Cardiac fibroblast (primary cell): ENCODE measurements at regions not wholly inside any gene's neighbourhood (a gene's known extent, or its start where the extent isn't known, plus 50 kb on each side); places are given as distances from the start of the nearest gene placed in this dataset.

ENCODE experiments used
- DNase-seq, 2 donors: peaks; one replicate each; pipeline versions ENCODE4 v3.0.0 to v3.0.0-alpha.2; 2010; ENCODE audit warnings: low read depth in 2 of 2
- H3K4me3 ChIP-seq, 2 donors: replicated peaks in 1 of 2; 1 replicate in 1 of 2; 2 replicates in 1 of 2; pipeline ENCODE4 v1.5.1; 2011; ENCODE audit warnings: low read depth in 2 of 2, low read length in 2 of 2, mild to moderate bottlenecking in 2 of 2, moderate library complexity in 1 of 2
- CTCF ChIP-seq: IDR thresholded peaks from one replicate; pipeline ENCODE4 v1.5.1; 2011; ENCODE audit warnings: low read depth, mild to moderate bottlenecking, low read length, inconsistent platforms

GRCh38 chr3:110181226-110181625 lies 843.9 kb upstream of the DPPA4 start:
- H3K4me3 ChIP-seq: no peak overlapping the region
- no peak for TF ChIP-seq CTCF
- no peak for DNase-seq

- peak in 1 of 2 donors; percentile 20 for DNase-seq
- H3K4me3 ChIP-seq: no peak overlapping the region
- no peak for TF ChIP-seq CTCF
These were observed 847.2 kb upstream of the DPPA4 start for GRCh38 chr3:110184536-110184935.

- H3K4me3 ChIP-seq: no peak overlapping the region
- TF ChIP-seq CTCF: no peak
- peak in 1 of 2 donors; percentile 12 for DNase-seq
These were observed 855.7 kb upstream of the DPPA4 start for GRCh38 chr3:110193074-110193473.

- DNase-seq: peak in 1 of 2 donors; percentile 19
- H3K4me3 ChIP-seq: no peak overlapping the region
- TF ChIP-seq CTCF: no peak
These were observed 861.6 kb upstream of the DPPA4 start for GRCh38 chr3:110198717-110199587.

- no peak for DNase-seq
- no peak for TF ChIP-seq CTCF
These were observed 862.2 kb upstream of the DPPA4 start for GRCh38 chr3:110199588-110199943.

GRCh38 chr3:110210086-110210660 lies 861.4 kb upstream of the NECTIN3 start:
- H3K4me3 ChIP-seq: no peak overlapping the region
- no peak for TF ChIP-seq CTCF
- DNase-seq: no peak

More at GRCh38 chr3:110199588-110199943, 862.2 kb upstream of the DPPA4 start:
- H3K4me3 ChIP-seq: no peak overlapping the region
